AG09309 (cell line): ENCODE measurements at regions not wholly inside any gene's neighbourhood (a gene's known extent, or its start where the extent isn't known, plus 50 kb on each side); places are given as distances from the start of the nearest gene placed in this dataset.

ENCODE experiments used
- DNase-seq: peaks from one replicate; pipeline ENCODE4 v3.0.0-alpha.2; 2010; ENCODE audit warnings: low read depth
- H3K4me3 ChIP-seq: 2 replicates; pipeline ENCODE4 v1.5.1; 2011; ENCODE audit warnings: mild to moderate bottlenecking, low read depth, low read length, moderate library complexity; ENCODE audit not compliant: control insufficient read depth
- TF ChIP-seq, protein P1 (sequence below): IDR thresholded peaks from 2 replicates; pipeline ENCODE4 v1.5.1; 2011; ENCODE audit warnings: mild to moderate bottlenecking, low read depth, low read length, inconsistent platforms; ENCODE audit not compliant: insufficient read depth, control insufficient read depth; ENCODE audit errors: missing control alignments

DNA sequence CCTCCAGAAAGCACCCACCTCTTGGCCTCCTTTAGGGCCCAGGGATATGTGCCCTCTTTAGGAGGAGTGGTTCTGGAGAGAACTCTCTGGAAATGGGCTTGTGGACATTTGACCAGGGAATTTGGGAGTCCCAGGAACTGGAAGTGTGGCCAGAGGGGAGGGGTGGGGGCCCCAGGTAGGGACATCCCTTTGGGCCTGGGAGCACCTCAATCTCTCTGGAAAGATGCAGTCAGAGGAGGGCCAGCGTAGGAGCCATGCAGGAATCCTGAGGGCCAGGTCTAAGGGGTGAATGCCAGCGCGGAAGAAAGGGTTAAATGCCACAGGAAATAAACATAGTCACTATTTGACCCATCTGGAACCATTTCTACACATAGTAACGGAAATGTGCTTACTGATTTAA is 50.3 kb upstream of the ITGA11 start:
- DNase-seq: no peak
- TF ChIP-seq, protein P1, sequence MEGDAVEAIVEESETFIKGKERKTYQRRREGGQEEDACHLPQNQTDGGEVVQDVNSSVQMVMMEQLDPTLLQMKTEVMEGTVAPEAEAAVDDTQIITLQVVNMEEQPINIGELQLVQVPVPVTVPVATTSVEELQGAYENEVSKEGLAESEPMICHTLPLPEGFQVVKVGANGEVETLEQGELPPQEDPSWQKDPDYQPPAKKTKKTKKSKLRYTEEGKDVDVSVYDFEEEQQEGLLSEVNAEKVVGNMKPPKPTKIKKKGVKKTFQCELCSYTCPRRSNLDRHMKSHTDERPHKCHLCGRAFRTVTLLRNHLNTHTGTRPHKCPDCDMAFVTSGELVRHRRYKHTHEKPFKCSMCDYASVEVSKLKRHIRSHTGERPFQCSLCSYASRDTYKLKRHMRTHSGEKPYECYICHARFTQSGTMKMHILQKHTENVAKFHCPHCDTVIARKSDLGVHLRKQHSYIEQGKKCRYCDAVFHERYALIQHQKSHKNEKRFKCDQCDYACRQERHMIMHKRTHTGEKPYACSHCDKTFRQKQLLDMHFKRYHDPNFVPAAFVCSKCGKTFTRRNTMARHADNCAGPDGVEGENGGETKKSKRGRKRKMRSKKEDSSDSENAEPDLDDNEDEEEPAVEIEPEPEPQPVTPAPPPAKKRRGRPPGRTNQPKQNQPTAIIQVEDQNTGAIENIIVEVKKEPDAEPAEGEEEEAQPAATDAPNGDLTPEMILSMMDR: no peak
- H3K4me3 ChIP-seq: no peak overlapping the region

DNA sequence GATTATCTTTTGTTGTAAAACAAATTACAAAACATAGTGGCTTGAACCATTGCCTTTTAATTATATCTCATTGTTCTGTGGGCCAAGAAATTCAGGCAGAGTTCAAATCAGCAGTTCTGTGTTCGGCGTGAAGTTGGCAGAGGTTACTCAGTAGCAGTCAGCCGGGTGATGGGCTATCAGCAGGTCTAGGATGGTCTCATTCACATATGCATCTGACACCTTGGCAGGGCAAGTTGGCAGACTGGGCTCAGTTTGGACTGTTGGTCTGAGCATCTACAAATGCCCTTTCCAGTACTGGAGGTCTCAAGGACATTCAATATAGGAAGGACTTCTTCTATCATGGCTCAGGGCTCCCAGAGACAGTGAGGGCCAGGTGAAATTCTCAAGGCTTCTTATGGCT is 51.2 kb upstream of the ITGA11 start:
- TF ChIP-seq, protein P1: no peak
- no peak overlapping the region for H3K4me3 ChIP-seq
- DNase-seq: no peak

DNA sequence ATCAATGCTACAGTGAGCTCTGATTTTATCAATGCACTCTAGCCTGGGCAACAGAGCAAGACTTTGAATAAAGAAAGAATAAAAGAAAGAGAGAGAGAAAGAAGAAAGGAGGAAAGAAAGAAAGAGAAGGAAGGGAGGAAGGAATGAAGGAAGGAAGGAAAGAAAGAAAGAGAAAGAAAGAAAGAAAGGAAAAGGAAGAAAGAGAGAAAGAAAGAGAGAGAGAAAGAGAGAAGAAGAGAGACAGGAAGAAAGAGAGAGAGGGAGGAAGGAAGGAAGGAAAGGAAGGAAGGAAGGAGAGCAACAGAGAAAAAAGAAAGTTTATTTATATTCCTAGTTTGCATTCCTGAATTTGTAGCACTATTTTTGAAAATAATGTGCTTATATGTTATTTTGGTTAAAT is 52.3 kb upstream of the ITGA11 start:
- TF ChIP-seq, protein P1: no peak
- H3K4me3 ChIP-seq: no peak overlapping the region
- DNase-seq: no peak

DNA sequence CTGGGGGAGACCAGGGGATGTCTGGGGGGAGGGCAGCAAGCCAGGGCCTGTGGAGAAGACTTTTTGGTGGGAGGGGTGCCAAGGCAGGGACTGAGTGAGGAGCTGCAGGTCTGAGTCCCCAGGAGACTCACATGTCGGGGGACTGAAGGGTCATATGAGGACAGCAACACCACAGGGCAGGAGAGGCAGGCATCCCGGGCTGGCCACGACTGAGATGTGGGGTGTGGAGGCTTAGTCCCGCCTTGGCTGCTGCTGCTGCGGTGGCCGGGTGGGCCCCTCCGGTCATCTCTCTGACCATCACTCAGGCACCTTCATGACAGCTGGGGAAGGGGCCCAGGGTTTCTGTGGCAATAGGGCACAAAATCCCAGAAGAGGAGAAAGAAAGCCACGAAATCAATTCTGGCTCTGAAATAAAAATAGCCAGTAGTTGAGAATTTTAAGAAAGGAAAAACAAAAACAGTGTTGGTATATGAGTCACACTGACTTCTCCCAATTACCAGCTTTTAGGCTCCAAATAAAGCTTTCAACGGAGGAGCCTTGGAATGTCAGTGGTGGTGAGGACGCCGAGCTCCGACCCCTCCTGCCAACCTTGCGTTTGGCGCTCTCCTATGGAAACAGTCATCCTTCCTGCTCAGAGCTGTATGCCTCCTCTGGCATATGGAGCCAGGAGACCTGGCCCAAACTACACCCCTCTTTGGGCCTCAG is 52.9 kb upstream of the ITGA11 start:
- H3K4me3 ChIP-seq: peak overlapping the region; percentile 21
- peak; percentile 70 for DNase-seq
- TF ChIP-seq, protein P1: no peak

DNA sequence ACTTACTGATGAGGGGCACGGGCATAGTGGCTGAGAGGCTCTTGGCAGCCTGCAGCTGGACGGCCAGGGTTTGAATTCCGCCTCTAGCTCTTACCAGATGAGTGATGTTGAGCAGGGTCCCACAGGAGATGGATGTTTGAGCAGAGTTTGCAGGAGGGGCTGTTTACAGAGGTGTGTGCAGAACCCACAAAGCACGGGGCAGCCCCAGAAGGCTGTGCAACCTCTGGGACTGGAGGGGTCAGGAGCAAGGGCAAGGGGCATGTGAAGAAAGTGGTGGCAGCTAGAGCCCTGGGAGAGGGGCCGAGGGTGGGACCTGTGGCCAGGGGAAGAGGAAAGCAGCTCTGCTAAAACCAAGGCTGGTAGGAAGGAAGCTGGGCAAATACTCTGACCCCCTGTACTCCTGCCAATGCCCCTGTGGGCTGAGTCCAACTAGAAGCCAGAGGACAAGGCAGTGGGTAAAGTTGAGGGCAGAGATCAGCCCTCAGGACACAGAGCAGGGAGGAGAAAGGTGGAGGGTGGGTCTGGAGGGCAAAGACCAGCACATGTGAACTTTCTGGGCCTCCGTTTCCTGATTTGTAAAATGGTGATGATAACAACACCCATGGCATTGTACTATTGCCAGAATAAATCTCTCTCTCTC is 53.9 kb upstream of the ITGA11 start:
- no peak for DNase-seq
- no peak overlapping the region for H3K4me3 ChIP-seq
- TF ChIP-seq, protein P1: no peak

DNA sequence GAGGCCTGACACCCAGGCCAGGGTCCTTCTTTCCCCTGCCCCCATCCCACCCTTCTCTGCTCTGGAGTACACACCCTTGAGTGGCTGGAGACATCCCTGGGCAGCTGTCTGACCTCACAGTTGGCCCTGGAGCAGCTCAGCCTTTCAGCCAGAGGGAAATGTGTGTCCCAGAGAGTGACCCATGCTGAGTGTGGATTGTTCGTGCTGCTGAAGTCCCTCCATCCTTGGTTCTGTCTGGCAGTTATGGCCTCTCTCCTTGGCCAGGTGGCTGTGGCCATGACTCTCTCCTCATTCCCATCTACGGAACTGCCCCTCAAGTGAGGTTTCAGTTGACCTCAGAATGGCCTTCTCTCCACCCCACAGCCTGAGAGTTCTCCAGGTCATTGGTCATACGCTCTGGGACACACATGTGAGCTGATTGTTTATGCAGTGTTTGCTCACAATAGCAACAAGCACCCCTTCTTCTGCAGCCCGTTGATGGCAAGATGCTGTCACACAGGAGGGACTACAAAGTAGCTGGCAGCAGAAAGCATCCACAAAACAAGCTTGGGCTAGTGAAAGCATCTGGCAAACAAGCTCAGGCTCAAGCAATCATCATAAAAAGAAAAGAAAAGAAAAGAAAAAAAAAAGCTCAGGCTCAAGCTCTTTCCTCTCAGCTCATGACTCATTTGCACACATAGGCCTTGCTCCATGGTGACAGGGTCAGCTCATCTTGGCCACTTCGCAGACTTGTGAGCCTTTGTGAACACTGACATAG is 55.3 kb upstream of the ITGA11 start:
- H3K4me3 ChIP-seq: no peak overlapping the region
- TF ChIP-seq, protein P1: no peak
- DNase-seq: no peak
